Erythroblast (primary cell): ENCODE measurements at regions not wholly inside any gene's neighbourhood (a gene's known extent, or its start where the extent isn't known, plus 50 kb on each side); places are given as distances from the start of the nearest gene placed in this dataset.

Source experiments
- GATA1 ChIP-seq: IDR thresholded peaks from 2 replicates; pipeline ENCODE4 v1.6.1; 2011; ENCODE audit warnings: low read depth, mild to moderate bottlenecking, control low read depth, low read length, moderate library complexity
- POLR2A ChIP-seq: IDR thresholded peaks from 2 replicates; pipeline ENCODE4 v1.6.1; 2011; ENCODE audit warnings: mild to moderate bottlenecking, low read length

GRCh38 chr12:93043192-93043876 is 114.2 kb upstream of the EEA1 start:
- TF ChIP-seq POLR2A (no peak), GATA1 (no peak)
